ENCODE measurements at regions not wholly inside any gene's neighbourhood (a gene's known extent, or its start where the extent isn't known, plus 50 kb on each side); places are given as distances from the start of the nearest gene placed in this dataset.
"Not testable (repeated sequence)": the region's sequence is repeated elsewhere in the genome, so short reads cannot be mapped to it uniquely, and the experiment has no call there.

DNA sequence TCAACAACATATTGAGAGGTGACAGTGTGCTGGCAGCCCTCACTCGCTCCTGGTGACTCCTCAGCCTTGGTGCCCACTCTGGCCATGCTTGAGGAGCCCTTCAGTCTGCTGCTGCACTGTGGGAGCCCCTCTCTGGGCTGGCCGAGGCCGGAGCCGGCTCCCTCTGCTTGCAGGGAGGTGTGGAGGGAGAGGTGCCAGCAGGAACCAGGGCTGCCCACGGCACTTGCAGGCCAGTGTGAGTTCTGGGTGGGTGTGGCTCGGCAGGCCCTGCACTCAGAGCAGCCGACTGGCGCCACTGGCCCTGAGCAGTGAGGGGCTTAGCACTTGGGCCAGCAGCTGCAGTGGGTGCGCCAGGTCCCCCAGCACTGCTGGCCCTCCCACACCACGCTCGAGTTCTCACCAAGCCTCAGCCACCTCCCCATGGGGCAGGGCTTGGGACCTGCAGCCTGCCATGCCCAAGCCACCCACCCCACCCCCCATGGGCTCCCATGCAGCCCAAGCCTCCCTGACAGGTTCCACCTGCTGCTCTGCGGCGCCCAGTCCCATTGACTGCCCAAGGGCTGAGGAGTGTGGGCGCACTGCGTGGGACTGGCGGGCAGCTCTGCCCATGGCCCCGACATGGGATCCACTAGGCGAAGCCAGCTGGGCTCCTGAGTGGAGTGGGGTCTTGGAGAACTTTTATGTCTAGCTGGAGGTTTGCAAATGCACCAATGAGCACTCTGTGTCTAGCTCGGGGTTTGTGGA lies 377.1 kb upstream of the ANKRD30A start:
- TF ChIP-seq POLR2AphosphoS5 (IDR thresholded peaks at IDR 0.05; ENCODE audit: low read depth, low read length) (no peak), TAF1 (IDR thresholded peaks at IDR 0.05; ENCODE audit: borderline replicate concordance, low read depth, low read length) (no peak), POLR2A (IDR thresholded peaks at IDR 0.05; ENCODE audit: low read depth, low read length) (no peak)
- no peak for FAIRE-seq

DNA sequence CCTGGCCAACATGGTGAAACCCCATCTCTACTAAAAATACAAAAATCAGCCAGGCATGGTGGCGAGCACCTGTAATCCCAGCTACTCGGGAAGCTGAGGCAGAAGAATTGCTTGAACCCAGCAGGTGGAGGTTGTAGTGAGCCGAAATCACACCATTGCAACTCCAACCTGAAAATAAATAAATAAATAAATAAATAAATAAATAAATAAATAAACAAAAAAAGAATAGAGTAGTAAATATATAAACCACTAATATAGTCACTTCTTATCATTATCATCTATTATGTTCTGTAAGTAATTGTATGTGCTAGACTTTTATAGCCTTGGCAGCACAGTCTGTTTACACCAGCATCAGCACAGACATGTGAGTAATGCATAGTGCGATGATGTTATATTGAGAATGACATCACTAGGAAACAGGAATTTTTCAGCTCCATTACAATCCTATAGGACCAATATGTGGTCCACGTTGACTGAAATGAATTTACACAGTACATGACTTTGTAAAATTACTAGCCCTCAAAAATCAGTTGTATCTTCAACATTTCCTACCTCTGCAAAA lies 385.4 kb upstream of the ANKRD30A start:
- DNase-seq (ENCODE audit: insufficient read length) (no peak), FAIRE-seq (no peak)
- TF ChIP-seq POLR2AphosphoS5 (IDR thresholded peaks at IDR 0.05; ENCODE audit: low read depth, low read length) (no peak), TAF1 (IDR thresholded peaks at IDR 0.05; ENCODE audit: borderline replicate concordance, low read depth, low read length) (no peak), POLR2A (IDR thresholded peaks at IDR 0.05; ENCODE audit: low read depth, low read length) (no peak)

More for the DNA sequence above, 377.1 kb upstream of the ANKRD30A start:
- DNase-seq (ENCODE audit: insufficient read length), result no peak

- TF ChIP-seq POLR2A (IDR thresholded peaks at IDR 0.05; ENCODE audit: low read depth, low read length) (no peak), TAF1 (IDR thresholded peaks at IDR 0.05; ENCODE audit: borderline replicate concordance, low read depth, low read length) (no peak), POLR2AphosphoS5 (IDR thresholded peaks at IDR 0.05; ENCODE audit: low read depth, low read length) (no peak)
- no peak for DNase-seq (ENCODE audit: insufficient read length)
- FAIRE-seq, result no peak
Measured at GRCh38 chr10:36738738-36739431, 386.5 kb upstream of the ANKRD30A start.

GRCh38 chr10:36736311-36736710 lies 389.1 kb upstream of the ANKRD30A start:
- FAIRE-seq, result no peak
- TF ChIP-seq TAF1 (IDR thresholded peaks at IDR 0.05; ENCODE audit: borderline replicate concordance, low read depth, low read length) (no peak), POLR2A (IDR thresholded peaks at IDR 0.05; ENCODE audit: low read depth, low read length) (no peak), POLR2AphosphoS5 (IDR thresholded peaks at IDR 0.05; ENCODE audit: low read depth, low read length) (no peak)
- no peak for DNase-seq (ENCODE audit: insufficient read length)

DNA sequence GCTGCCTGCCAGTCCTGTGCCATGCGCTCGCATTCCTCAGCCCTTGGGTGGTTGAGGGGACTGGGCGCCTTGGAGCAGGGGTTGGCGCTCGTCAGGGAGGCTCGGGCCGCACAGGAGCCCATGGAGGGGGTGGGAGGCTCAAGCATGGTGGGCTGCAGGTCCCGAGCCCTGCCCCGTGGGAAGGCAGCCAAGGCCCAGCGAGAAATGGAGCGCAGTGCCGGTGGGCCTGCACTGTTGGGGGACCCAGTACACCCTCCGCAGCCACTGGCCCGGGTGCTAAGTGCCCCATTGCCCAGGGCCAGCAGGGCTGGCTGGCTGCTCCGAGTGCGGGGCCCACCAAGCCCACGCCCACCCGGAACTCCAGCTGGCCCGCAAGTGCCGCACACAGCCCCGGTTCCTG lies 390.8 kb upstream of the ANKRD30A start:
- DNase-seq (ENCODE audit: insufficient read length); FAIRE-seq: not testable (repeated sequence)

GRCh38 chr10:36730316-36730715 lies 395.1 kb upstream of the ANKRD30A start:
- no peak for FAIRE-seq
- DNase-seq (ENCODE audit: insufficient read length), result no peak
- no peak for TF ChIP-seq POLR2AphosphoS5 (IDR thresholded peaks at IDR 0.05; ENCODE audit: low read depth, low read length)
- no peak for TF ChIP-seq TAF1 (IDR thresholded peaks at IDR 0.05; ENCODE audit: borderline replicate concordance, low read depth, low read length)
- no peak for TF ChIP-seq POLR2A (IDR thresholded peaks at IDR 0.05; ENCODE audit: low read depth, low read length)

DNA sequence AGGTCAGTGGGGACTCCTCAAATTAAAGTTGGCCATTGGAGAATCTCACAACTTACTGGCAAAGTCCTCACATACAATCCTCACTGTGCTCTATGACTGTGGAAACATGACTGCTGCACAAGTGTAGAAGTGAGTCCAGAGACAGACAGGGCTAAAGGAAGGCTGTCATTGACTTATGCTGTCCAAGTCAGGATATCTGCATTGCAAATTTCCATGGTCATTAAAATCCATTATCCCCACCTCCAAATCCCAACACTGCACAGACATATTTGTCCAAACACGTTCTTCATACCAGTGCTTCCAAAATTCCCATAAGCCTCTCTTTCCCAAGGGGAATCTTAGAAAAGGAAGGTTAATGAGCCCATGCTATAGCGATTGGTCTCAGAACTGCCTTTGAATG lies 396.8 kb upstream of the ANKRD30A start:
- FAIRE-seq, result no peak
- no peak for DNase-seq (ENCODE audit: insufficient read length)
- no peak for TF ChIP-seq POLR2AphosphoS5 (IDR thresholded peaks at IDR 0.05; ENCODE audit: low read depth, low read length)

GRCh38 chr10:36725581-36726520 lies 399.5 kb upstream of the ANKRD30A start:
- DNase-seq (ENCODE audit: insufficient read length) (no peak), FAIRE-seq (no peak)
- no peak for TF ChIP-seq POLR2AphosphoS5 (IDR thresholded peaks at IDR 0.05; ENCODE audit: low read depth, low read length)
- TF ChIP-seq TAF1 (IDR thresholded peaks at IDR 0.05; ENCODE audit: borderline replicate concordance, low read depth, low read length), result no peak
- TF ChIP-seq POLR2A (IDR thresholded peaks at IDR 0.05; ENCODE audit: low read depth, low read length), result no peak

- no peak for FAIRE-seq
- TF ChIP-seq POLR2A (IDR thresholded peaks at IDR 0.05; ENCODE audit: low read depth, low read length) (no peak), POLR2AphosphoS5 (IDR thresholded peaks at IDR 0.05; ENCODE audit: low read depth, low read length) (no peak), TAF1 (IDR thresholded peaks at IDR 0.05; ENCODE audit: borderline replicate concordance, low read depth, low read length) (no peak)
- no peak for DNase-seq (ENCODE audit: insufficient read length)
Measured at GRCh38 chr10:36722777-36723176, 402.6 kb upstream of the ANKRD30A start.

GRCh38 chr10:36721871-36722270 lies 403.5 kb upstream of the ANKRD30A start:
- TF ChIP-seq POLR2AphosphoS5 (IDR thresholded peaks at IDR 0.05; ENCODE audit: low read depth, low read length) (no peak), POLR2A (IDR thresholded peaks at IDR 0.05; ENCODE audit: low read depth, low read length) (no peak), TAF1 (IDR thresholded peaks at IDR 0.05; ENCODE audit: borderline replicate concordance, low read depth, low read length) (no peak)
- FAIRE-seq (no peak), DNase-seq (ENCODE audit: insufficient read length) (no peak)

- DNase-seq (ENCODE audit: insufficient read length), result no peak
- TF ChIP-seq TAF1 (IDR thresholded peaks at IDR 0.05; ENCODE audit: borderline replicate concordance, low read depth, low read length) (no peak), POLR2AphosphoS5 (IDR thresholded peaks at IDR 0.05; ENCODE audit: low read depth, low read length) (no peak), POLR2A (IDR thresholded peaks at IDR 0.05; ENCODE audit: low read depth, low read length) (no peak)
- FAIRE-seq, result no peak
Measured at GRCh38 chr10:36720895-36721294, 404.5 kb upstream of the ANKRD30A start.

All from GM12892 (cell line).